ENCODE measurements at regions not wholly inside any gene's neighbourhood (a gene's known extent, or its start where the extent isn't known, plus 50 kb on each side); places are given as distances from the start of the nearest gene placed in this dataset.

DNA sequence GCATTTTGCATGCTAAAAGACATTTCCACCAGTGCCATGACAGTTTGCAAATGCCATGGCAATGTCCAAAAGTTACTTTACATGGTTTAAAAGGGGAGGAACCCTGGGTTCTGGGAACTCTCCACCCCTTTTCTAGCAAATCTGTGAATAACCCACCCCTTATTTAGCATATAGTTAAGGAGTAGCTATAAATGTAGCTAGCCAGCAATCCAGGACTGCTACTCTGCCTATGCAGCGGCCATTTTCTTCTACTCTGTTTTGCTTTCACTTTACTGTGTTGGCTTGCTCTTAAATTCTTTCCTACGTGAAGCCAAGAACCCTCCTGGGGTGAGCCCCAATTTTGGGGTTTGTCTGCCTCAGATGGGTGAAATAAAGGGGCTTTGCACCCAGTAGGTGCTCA, 141.0 kb downstream of the PTPN11 start:
- H3K27ac ChIP-seq (ENCODE audit: low read length), result no peak overlapping the region
- H3K9ac ChIP-seq (ENCODE audit: low read length), result no peak overlapping the region
- H3K36me3 ChIP-seq (replicated peaks; ENCODE audit: low read depth, low read length), result no peaks in the 10 kb centered on the region
- no peak overlapping the region for H3K4me3 ChIP-seq (ENCODE audit: low read length)
- H3K9me3 ChIP-seq (ENCODE audit: insufficient read depth, low read length), result no peaks in the 10 kb centered on the region
- H3K4me1 ChIP-seq (ENCODE audit: low read length), result no peaks in the 10 kb centered on the region
- no peak overlapping the region for H2AFZ ChIP-seq (ENCODE audit: low read depth, low read length)
- H3K79me2 ChIP-seq (ENCODE audit: low read length), result no peaks in the 10 kb centered on the region
- TF ChIP-seq, protein P1, sequence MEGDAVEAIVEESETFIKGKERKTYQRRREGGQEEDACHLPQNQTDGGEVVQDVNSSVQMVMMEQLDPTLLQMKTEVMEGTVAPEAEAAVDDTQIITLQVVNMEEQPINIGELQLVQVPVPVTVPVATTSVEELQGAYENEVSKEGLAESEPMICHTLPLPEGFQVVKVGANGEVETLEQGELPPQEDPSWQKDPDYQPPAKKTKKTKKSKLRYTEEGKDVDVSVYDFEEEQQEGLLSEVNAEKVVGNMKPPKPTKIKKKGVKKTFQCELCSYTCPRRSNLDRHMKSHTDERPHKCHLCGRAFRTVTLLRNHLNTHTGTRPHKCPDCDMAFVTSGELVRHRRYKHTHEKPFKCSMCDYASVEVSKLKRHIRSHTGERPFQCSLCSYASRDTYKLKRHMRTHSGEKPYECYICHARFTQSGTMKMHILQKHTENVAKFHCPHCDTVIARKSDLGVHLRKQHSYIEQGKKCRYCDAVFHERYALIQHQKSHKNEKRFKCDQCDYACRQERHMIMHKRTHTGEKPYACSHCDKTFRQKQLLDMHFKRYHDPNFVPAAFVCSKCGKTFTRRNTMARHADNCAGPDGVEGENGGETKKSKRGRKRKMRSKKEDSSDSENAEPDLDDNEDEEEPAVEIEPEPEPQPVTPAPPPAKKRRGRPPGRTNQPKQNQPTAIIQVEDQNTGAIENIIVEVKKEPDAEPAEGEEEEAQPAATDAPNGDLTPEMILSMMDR (IDR thresholded peaks at IDR 0.05; ENCODE audit: low read depth, low read length), result no peak
- TF ChIP-seq EZH2phosphoT487 (IDR thresholded peaks at IDR 0.05; ENCODE audit: low read depth), result no peak
- no peaks in the 10 kb centered on the region; the same call in 1 of the 2 replicates for H4K20me1 ChIP-seq (ENCODE audit: insufficient read depth, low read length)
- no peak overlapping the region for H3K4me2 ChIP-seq (ENCODE audit: low read length)
- H3K27me3 ChIP-seq (ENCODE audit: low read depth, low read length), result peaks cover 8% of the 10 kb centered on the region; the same call in 1 of the 2 replicates

DNA sequence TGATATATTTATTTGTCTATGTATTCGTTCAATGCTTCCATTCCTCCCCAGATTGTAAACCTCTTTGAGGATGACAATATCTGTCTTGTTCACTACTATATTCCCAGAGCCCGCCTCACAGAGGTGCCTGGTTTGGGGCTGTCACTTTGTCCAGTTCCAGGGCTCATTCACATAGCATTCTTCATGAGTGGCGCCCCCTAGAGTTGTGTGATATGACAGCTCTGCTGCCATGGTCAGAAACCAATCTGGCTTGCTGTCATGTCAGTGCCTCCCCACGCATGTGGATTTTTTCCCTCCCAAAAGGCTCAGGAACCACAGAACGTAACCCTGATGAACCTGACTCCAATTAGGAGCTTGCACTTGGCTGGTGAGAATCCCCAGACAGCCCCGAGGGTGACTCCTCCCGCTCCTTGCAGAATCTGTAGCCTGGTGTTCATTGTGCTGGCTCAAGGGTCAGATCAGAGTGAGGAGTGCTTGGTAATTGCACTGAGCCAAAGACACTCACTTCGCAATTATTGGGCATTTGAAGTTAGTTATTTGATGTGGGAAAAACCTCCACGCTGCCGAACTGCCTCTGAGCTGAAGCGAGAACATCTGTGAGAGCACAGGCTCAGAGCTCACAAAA, 145.5 kb downstream of the PTPN11 start:
- Histone ChIP-seq H3K36me3 (replicated peaks; ENCODE audit: low read depth, low read length) (no peaks in the 10 kb centered on the region), H4K20me1 (ENCODE audit: insufficient read depth, low read length) (no peaks in the 10 kb centered on the region; the same call in 1 of the 2 replicates), H3K4me3 (ENCODE audit: low read length) (no peak overlapping the region), H2AFZ (ENCODE audit: low read depth, low read length) (no peak overlapping the region), H3K27ac (ENCODE audit: low read length) (no peak overlapping the region), H3K9ac (ENCODE audit: low read length) (no peak overlapping the region), H3K4me2 (ENCODE audit: low read length) (no peak overlapping the region), H3K79me2 (ENCODE audit: low read length) (no peaks in the 10 kb centered on the region), H3K4me1 (ENCODE audit: low read length) (no peaks in the 10 kb centered on the region), H3K27me3 (ENCODE audit: low read depth, low read length) (peaks cover 5% of the 10 kb centered on the region; the same call in 1 of the 2 replicates), H3K9me3 (ENCODE audit: insufficient read depth, low read length) (no peaks in the 10 kb centered on the region)
- TF ChIP-seq, protein P1 (IDR thresholded peaks at IDR 0.05; ENCODE audit: low read depth, low read length), result peak; percentile 33
- TF ChIP-seq EZH2phosphoT487 (IDR thresholded peaks at IDR 0.05; ENCODE audit: low read depth), result no peak

DNA sequence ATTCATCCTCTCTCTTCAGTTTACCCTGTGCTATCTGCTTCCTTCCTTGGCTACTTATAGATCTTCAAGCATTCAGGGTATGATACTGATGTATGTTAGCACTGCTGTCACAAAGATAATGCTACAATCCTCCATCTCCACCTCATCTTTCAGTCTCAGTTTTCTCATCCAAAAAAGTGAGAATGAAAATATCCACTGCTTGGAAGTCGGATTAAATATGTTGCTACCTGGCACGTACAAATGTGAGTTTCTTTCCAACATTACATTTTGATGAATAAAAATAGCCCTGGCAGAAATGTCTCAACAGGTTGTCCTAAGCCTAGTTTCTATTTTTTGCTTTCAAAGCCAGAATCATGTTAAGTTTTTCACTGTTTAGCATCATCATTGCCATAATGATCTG, 149.9 kb downstream of the PTPN11 start:
- no peaks in the 10 kb centered on the region for H3K79me2 ChIP-seq (ENCODE audit: low read length)
- TF ChIP-seq, protein P1 (IDR thresholded peaks at IDR 0.05; ENCODE audit: low read depth, low read length), result no peak
- TF ChIP-seq EZH2phosphoT487 (IDR thresholded peaks at IDR 0.05; ENCODE audit: low read depth), result no peak
- no peak overlapping the region for H2AFZ ChIP-seq (ENCODE audit: low read depth, low read length)
- peaks cover 14% of the 10 kb centered on the region for H3K4me1 ChIP-seq (ENCODE audit: low read length)
- H3K4me2 ChIP-seq (ENCODE audit: low read length), result no peak overlapping the region
- no peaks in the 10 kb centered on the region for H3K27me3 ChIP-seq (ENCODE audit: low read depth, low read length)
- H3K9me3 ChIP-seq (ENCODE audit: insufficient read depth, low read length), result no peaks in the 10 kb centered on the region
- no peak overlapping the region for H3K9ac ChIP-seq (ENCODE audit: low read length)
- no peak overlapping the region for H3K4me3 ChIP-seq (ENCODE audit: low read length)
- H3K36me3 ChIP-seq (replicated peaks; ENCODE audit: low read depth, low read length), result no peaks in the 10 kb centered on the region
- H3K27ac ChIP-seq (ENCODE audit: low read length), result no peak overlapping the region
- no peaks in the 10 kb centered on the region for H4K20me1 ChIP-seq (ENCODE audit: insufficient read depth, low read length)

DNA sequence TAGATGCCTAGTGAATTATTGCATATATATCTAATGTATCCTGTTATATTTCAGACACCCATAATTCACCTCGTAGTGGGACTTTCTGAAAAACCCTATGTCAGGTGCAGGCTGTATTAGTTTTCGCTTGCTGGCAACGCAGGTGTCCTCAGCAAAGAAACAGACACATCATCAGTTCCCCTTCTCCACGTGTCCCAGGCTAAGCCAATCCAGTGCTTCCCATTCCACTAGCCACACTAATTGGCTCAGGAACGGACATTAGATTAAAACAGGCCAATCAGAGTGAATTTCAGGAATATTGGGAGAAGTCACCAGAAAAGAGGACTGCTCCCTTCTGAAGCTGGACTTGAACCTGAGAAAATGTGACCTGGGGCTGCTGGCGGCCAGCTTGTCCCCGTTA, 151.3 kb downstream of the PTPN11 start:
- Histone ChIP-seq H3K4me3 (ENCODE audit: low read length) (peak overlapping the region; percentile 23; the same call in 1 of the 2 replicates), H3K27ac (ENCODE audit: low read length) (no peak overlapping the region), H3K36me3 (replicated peaks; ENCODE audit: low read depth, low read length) (no peaks in the 10 kb centered on the region), H3K4me2 (ENCODE audit: low read length) (peak overlapping the region; percentile 25; the same call in 1 of the 2 replicates), H3K9me3 (ENCODE audit: insufficient read depth, low read length) (no peaks in the 10 kb centered on the region), H3K27me3 (ENCODE audit: low read depth, low read length) (no peaks in the 10 kb centered on the region), H3K4me1 (ENCODE audit: low read length) (peaks cover 14% of the 10 kb centered on the region), H3K79me2 (ENCODE audit: low read length) (no peaks in the 10 kb centered on the region), H3K9ac (ENCODE audit: low read length) (0 out of 2 replicates have a peak overlapping the region, but pooled peaks have one; percentile 1), H2AFZ (ENCODE audit: low read depth, low read length) (peak overlapping the region; percentile 20; the same call in 1 of the 2 replicates), H4K20me1 (ENCODE audit: insufficient read depth, low read length) (no peaks in the 10 kb centered on the region)
- TF ChIP-seq, protein P1 (IDR thresholded peaks at IDR 0.05; ENCODE audit: low read depth, low read length), result no peak
- TF ChIP-seq EZH2phosphoT487 (IDR thresholded peaks at IDR 0.05; ENCODE audit: low read depth), result no peak
